ENCODE measurements at regions not wholly inside any gene's neighbourhood (a gene's known extent, or its start where the extent isn't known, plus 50 kb on each side); places are given as distances from the start of the nearest gene placed in this dataset.

DNA sequence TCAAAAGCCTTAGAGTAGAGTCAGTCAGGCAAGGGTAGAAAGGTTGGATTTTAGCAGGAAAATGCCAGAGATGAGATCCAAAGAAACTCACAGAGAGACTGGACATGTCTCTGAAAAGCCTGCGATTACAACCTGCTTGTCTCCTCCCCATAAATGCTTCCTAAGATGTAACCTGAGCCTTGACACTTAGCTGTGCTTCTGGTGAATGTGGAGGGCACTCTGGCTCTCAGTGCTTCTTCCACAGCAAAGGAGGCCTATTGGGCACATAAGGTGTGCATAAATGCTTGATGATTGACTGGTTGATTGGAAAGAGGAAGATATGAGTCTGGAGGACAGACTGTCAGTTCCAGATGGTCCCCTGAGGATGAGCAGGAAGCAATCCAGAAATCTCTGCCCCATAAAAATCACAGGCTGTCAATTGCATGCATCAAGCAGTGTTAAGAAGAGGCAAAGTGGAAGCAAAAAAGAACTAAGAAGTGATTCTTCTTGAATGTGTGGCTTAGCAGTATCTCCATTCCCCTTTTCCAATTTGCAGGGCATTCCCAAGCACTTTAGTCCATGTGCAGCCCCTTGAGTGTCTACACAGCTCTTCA lies 236.2 kb upstream of the RRP15 start:
- 7% methylated on average over 1 of the region's 1 CpG for WGBS (ENCODE audit: insufficient coverage, low coverage, missing lambda C conversion rate)
- no peaks in the 10 kb centered on the region for H3K4me1 ChIP-seq (replicated peaks in 1 of 2; ENCODE audit: control insufficient read depth in 2 of 2, insufficient read depth in 2 of 2, low read length in 2 of 2)
- ChIA-PET POLR2A (no interaction called here), CTCF (ENCODE audit: low intra/inter-chr PET ratio) (no interaction called here)
- H3K79me2 ChIP-seq (ENCODE audit: control insufficient read depth, insufficient read depth, low read length): no peaks in the 10 kb centered on the region
- no peaks in the 10 kb centered on the region; the same call in 1 of the 2 replicates for H3K9me3 ChIP-seq (replicated peaks; ENCODE audit: control insufficient read depth, insufficient read depth, low read depth, low read length)
- intact Hi-C loops (cut with micrococcal nuclease): no loop called here
- no peak overlapping the region for H3K27ac ChIP-seq (ENCODE audit: extremely low read depth, low read depth, low read length)
- H3K4me2 ChIP-seq (ENCODE audit: insufficient read depth, low read length): no peak overlapping the region
- H2AFZ ChIP-seq (ENCODE audit: low read depth, low read length): no peak overlapping the region
- in situ Hi-C loops (cut with MboI): no loop called here
- DNase-seq (ENCODE audit: extremely low read depth in 1 of 4, low spot score in 3 of 4) (no peak), ATAC-seq (no peak), FAIRE-seq (no peak)
- H3K36me3 ChIP-seq (ENCODE audit: control insufficient read depth, insufficient read depth, low read length): no peaks in the 10 kb centered on the region
- H4K20me1 ChIP-seq (replicated peaks; ENCODE audit: control insufficient read depth, insufficient read depth, low read length): no peaks in the 10 kb centered on the region
- H3K27me3 ChIP-seq (ENCODE audit: control insufficient read depth in 2 of 2, insufficient read depth in 2 of 2, low read length in 2 of 2): no peaks in the 10 kb centered on the region
- BruUV-seq (replicated peaks): no TSS peak
- no peaks in the 10 kb centered on the region for H3K9me1 ChIP-seq (ENCODE audit: control insufficient read depth, insufficient read depth, low read length)
- no peak overlapping the region for H3K4me3 ChIP-seq
- no peak overlapping the region for H3K9ac ChIP-seq (ENCODE audit: insufficient read depth in 1 of 2, low read depth in 2 of 2, low read length in 2 of 2)
- TF ChIP-seq, protein P1, sequence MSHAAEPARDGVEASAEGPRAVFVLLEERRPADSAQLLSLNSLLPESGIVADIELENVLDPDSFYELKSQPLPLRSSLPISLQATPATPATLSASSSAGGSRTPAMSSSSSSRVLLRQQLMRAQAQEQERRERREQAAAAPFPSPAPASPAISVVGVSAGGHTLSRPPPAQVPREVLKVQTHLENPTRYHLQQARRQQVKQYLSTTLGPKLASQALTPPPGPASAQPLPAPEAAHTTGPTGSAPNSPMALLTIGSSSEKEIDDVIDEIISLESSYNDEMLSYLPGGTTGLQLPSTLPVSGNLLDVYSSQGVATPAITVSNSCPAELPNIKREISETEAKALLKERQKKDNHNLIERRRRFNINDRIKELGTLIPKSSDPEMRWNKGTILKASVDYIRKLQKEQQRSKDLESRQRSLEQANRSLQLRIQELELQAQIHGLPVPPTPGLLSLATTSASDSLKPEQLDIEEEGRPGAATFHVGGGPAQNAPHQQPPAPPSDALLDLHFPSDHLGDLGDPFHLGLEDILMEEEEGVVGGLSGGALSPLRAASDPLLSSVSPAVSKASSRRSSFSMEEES (CRISPR knock-in tag; IDR thresholded peaks at IDR 0.05): no peak
- TF ChIP-seq ETS1 (conservative IDR thresholded peaks at IDR 0.05; ENCODE audit: control insufficient read depth, low read depth, low read length): no peak
- TF ChIP-seq CREM (IDR thresholded peaks at IDR 0.05; ENCODE audit: low read depth): no peak
- TF ChIP-seq TCFL5 (CRISPR knock-in tag; conservative IDR thresholded peaks at IDR 0.05): no peak
- no peak for TF ChIP-seq MAFF (IDR thresholded peaks at IDR 0.05; ENCODE audit: low read length)
- TF ChIP-seq PTBP1 (IDR thresholded peaks at IDR 0.05; ENCODE audit: low read depth, low read length): no peak
- TF ChIP-seq ASH1L (IDR thresholded peaks at IDR 0.05; ENCODE audit: borderline replicate concordance, low read depth, partially characterized antibody): no peak
- TF ChIP-seq, protein P2, sequence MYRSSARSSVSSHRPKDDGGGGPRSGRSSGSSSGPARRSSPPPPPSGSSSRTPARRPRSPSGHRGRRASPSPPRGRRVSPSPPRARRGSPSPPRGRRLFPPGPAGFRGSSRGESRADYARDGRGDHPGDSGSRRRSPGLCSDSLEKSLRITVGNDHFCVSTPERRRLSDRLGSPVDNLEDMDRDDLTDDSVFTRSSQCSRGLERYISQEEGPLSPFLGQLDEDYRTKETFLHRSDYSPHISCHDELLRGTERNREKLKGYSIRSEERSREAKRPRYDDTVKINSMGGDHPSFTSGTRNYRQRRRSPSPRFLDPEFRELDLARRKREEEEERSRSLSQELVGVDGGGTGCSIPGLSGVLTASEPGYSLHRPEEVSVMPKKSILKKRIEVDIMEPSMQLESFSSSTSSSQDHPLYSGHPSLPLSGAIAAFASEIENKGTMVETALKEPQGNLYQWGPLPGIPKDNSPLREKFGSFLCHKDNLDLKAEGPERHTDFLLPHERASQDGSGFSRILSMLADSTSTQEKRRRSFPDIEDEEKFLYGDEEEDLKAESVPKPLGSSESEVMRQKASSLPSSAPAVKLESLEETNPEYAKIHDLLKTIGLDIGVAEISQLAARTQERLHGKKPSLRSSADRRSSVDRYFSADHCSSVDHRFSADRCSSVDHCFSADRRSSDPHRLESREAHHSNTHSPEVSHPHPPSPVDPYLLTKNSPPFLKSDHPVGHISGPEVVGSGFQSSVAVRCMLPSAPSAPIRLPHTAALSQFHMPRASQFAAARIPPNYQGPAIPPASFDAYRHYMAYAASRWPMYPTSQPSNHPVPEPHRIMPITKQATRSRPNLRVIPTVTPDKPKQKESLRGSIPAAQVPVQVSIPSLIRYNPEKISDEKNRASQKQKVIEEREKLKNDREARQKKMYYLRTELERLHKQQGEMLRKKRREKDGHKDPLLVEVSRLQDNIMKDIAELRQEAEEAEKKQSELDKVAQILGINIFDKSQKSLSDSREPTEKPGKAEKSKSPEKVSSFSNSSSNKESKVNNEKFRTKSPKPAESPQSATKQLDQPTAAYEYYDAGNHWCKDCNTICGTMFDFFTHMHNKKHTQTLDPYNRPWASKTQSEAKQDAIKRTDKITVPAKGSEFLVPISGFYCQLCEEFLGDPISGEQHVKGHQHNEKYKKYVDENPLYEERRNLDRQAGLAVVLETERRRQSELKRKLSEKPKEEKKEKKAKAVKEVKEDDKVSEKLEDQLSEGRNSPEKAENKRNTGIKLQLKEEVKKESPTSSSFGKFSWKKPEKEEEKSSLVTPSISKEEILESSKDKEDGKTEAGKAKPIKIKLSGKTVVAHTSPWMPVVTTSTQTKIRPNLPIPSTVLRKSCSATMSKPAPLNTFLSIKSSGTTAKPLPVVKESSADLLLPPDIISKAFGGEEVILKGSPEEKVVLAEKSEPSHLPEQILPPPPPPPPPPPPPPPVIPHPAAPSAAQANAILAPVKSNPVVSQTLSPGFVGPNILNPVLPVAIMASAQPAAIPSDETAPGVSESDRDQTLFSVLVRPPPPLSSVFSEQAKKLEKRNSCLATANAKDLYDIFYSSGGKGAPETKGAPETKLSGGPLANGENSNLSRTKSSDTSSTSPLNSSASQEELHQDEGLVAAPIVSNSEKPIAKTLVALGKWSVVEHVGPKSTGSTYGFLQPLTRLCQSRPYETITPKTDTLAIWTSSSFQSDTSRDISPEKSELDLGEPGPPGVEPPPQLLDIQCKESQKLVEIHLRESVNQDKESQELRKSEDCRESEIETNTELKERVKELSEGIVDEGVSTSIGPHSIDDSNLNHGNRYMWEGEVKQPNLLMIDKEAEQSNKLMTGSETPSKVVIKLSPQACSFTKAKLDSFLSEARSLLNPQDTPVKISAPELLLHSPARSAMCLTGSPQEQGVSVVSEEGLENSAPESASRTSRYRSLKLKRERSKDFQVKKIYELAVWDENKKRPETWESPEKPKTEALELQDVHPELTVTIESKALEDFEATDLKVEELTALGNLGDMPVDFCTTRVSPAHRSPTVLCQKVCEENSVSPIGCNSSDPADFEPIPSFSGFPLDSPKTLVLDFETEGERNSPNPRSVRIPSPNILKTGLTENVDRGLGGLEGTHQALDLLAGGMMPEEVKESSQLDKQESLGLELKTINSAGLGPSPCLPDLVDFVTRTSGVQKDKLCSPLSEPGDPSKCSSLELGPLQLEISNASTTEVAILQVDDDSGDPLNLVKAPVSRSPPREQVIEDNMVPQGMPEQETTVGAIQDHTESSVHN (IDR thresholded peaks at IDR 0.05; ENCODE audit: borderline replicate concordance in 1 of 2, low read depth in 1 of 2): no peak
- no peak for TF ChIP-seq ETV5 (CRISPR knock-in tag; IDR thresholded peaks at IDR 0.05; ENCODE audit: low read depth)
- no peak for TF ChIP-seq CBX8 (IDR thresholded peaks at IDR 0.05; ENCODE audit: borderline replicate concordance, extremely low read depth, low read depth, low read length, poor library complexity, severe bottlenecking)
- TF ChIP-seq HDAC2 (IDR thresholded peaks at IDR 0.05): no peak
- TF ChIP-seq CBFA2T3 (IDR thresholded peaks at IDR 0.05): no peak

Measured in K562 (cell line).